ENCODE measurements at regions not wholly inside any gene's neighbourhood (a gene's known extent, or its start where the extent isn't known, plus 50 kb on each side); places are given as distances from the start of the nearest gene placed in this dataset.

GRCh38 chr9:13597004-13597403 lies 317.5 kb upstream of the MPDZ start:
- TF ChIP-seq FOXK2 (IDR thresholded peaks at IDR 0.05) (no peak), SP1 (IDR thresholded peaks at IDR 0.05) (no peak), ZNF384 (IDR thresholded peaks at IDR 0.05) (no peak), ELF4 (IDR thresholded peaks at IDR 0.05) (no peak), FOXA1 (IDR thresholded peaks at IDR 0.05) (no peak), BHLHE40 (IDR thresholded peaks at IDR 0.05; ENCODE audit: borderline replicate concordance) (no peak), NFRKB (IDR thresholded peaks at IDR 0.05) (no peak), CTBP1 (IDR thresholded peaks at IDR 0.05; ENCODE audit: borderline replicate concordance) (no peak)
- TF ChIP-seq, protein P1, sequence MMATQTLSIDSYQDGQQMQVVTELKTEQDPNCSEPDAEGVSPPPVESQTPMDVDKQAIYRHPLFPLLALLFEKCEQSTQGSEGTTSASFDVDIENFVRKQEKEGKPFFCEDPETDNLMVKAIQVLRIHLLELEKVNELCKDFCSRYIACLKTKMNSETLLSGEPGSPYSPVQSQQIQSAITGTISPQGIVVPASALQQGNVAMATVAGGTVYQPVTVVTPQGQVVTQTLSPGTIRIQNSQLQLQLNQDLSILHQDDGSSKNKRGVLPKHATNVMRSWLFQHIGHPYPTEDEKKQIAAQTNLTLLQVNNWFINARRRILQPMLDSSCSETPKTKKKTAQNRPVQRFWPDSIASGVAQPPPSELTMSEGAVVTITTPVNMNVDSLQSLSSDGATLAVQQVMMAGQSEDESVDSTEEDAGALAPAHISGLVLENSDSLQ (IDR thresholded peaks at IDR 0.05) = no peak
- ChIA-PET POLR2A (no interaction called here), CTCF (no interaction called here)
- no peak for DNase-seq (ENCODE audit: extremely low spot score)

DNA sequence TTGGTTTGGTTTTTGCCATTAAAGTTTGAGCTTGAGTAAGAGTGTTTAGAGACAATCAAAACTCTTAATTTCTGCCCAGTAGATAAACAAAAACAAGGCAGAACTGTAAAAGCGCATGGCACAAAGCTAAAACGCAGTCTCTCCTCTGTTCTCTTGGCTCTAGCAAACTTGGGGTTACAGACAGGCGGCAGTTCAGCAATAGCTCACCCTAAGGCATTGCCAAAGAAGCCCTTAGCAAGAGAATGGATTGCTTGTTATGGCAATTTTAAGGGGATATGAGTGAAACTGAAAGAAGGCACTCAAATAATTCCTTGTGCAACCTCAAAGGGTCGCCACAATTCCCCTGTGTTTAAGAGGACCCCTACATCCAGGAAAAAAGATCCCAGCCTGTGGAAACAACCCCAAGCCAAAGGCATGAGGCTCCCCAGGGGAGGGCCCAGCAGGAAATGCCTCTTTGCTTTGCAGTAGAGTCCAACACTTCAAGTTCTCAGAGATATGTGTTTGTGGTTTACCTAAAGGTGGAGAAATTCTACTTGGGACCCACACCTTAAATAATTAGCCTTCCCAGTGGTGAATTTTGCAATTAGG lies 317.0 kb upstream of the MPDZ start:
- CTCF ChIA-PET = no interaction called here
- POLR2A ChIA-PET = no interaction called here
- TF ChIP-seq SUZ12 (IDR thresholded peaks at IDR 0.05) = no peak
- TF ChIP-seq FOXA1 (IDR thresholded peaks at IDR 0.05) = no peak
- TF ChIP-seq SP1 (IDR thresholded peaks at IDR 0.05) = no peak
- no peak for TF ChIP-seq ARNT (IDR thresholded peaks at IDR 0.05)
- no peak for TF ChIP-seq TARDBP (IDR thresholded peaks at IDR 0.05)
- no peak for TF ChIP-seq ELF4 (IDR thresholded peaks at IDR 0.05)
- no peak for TF ChIP-seq CTBP1 (IDR thresholded peaks at IDR 0.05; ENCODE audit: borderline replicate concordance)
- no peak for TF ChIP-seq ZNF384 (IDR thresholded peaks at IDR 0.05)
- no peak for TF ChIP-seq HDGF (IDR thresholded peaks at IDR 0.05; ENCODE audit: borderline replicate concordance)
- TF ChIP-seq, protein P1 (IDR thresholded peaks at IDR 0.05) = no peak
- no peak for DNase-seq (ENCODE audit: extremely low spot score)

- CTCF ChIA-PET = no interaction called here
- POLR2A ChIA-PET = no interaction called here
- TF ChIP-seq TARDBP (IDR thresholded peaks at IDR 0.05) (no peak), ZNF384 (IDR thresholded peaks at IDR 0.05) (no peak), FOXK2 (IDR thresholded peaks at IDR 0.05) (no peak), L3MBTL2 (conservative IDR thresholded peaks at IDR 0.05) (no peak), LEF1 (IDR thresholded peaks at IDR 0.05; ENCODE audit: borderline replicate concordance) (no peak), HDGF (IDR thresholded peaks at IDR 0.05; ENCODE audit: borderline replicate concordance) (no peak), SUZ12 (IDR thresholded peaks at IDR 0.05) (no peak), FOXA1 (IDR thresholded peaks at IDR 0.05) (no peak), ELF4 (IDR thresholded peaks at IDR 0.05) (no peak)
- DNase-seq (ENCODE audit: extremely low spot score) = no peak
Measured at GRCh38 chr9:13590996-13591395, 311.5 kb upstream of the MPDZ start.

- no peak for DNase-seq (ENCODE audit: extremely low spot score)
- TF ChIP-seq FOXM1 (IDR thresholded peaks at IDR 0.05; ENCODE audit: borderline replicate concordance) = no peak
- TF ChIP-seq CTBP1 (IDR thresholded peaks at IDR 0.05; ENCODE audit: borderline replicate concordance) = no peak
- no peak for TF ChIP-seq SUZ12 (IDR thresholded peaks at IDR 0.05)
- TF ChIP-seq, protein P1 (IDR thresholded peaks at IDR 0.05) = no peak
- TF ChIP-seq SP1 (IDR thresholded peaks at IDR 0.05) = no peak
- no peak for TF ChIP-seq FOXA1 (IDR thresholded peaks at IDR 0.05)
- no peak for TF ChIP-seq ELF4 (IDR thresholded peaks at IDR 0.05)
- TF ChIP-seq FOXK2 (IDR thresholded peaks at IDR 0.05) = no peak
- TF ChIP-seq NFRKB (IDR thresholded peaks at IDR 0.05) = no peak
- POLR2A ChIA-PET = interaction anchor here (0.6 kb wide), 1 partner anchor 12 kb away, joined by 3 read pairs; no protein-coding TSS in a partner anchor
- CTCF ChIA-PET = no interaction called here
Measured at GRCh38 chr9:13589034-13589737, 309.7 kb upstream of the MPDZ start.

GRCh38 chr9:13588151-13589033 lies 308.9 kb upstream of the MPDZ start:
- TF ChIP-seq ZNF384 (IDR thresholded peaks at IDR 0.05) (peak; percentile 77), BHLHE40 (IDR thresholded peaks at IDR 0.05; ENCODE audit: borderline replicate concordance) (no peak), L3MBTL2 (conservative IDR thresholded peaks at IDR 0.05) (no peak), FOXA1 (IDR thresholded peaks at IDR 0.05) (no peak), CTBP1 (IDR thresholded peaks at IDR 0.05; ENCODE audit: borderline replicate concordance) (no peak), ELF4 (IDR thresholded peaks at IDR 0.05) (no peak), ARNT (IDR thresholded peaks at IDR 0.05) (no peak), NFRKB (IDR thresholded peaks at IDR 0.05) (no peak), HDGF (IDR thresholded peaks at IDR 0.05; ENCODE audit: borderline replicate concordance) (no peak), LEF1 (IDR thresholded peaks at IDR 0.05; ENCODE audit: borderline replicate concordance) (no peak), FOXM1 (IDR thresholded peaks at IDR 0.05; ENCODE audit: borderline replicate concordance) (no peak)
- TF ChIP-seq, protein P1 (IDR thresholded peaks at IDR 0.05) = peak; percentile 79
- CTCF ChIA-PET = no interaction called here
- peak; percentile 20 for DNase-seq (ENCODE audit: extremely low spot score)
- POLR2A ChIA-PET = interaction anchor here (0.6 kb wide), 1 partner anchor 11 kb away, joined by 3 read pairs; no protein-coding TSS in a partner anchor

Data from HEK293T (cell line).